WERI-Rb-1 (cell line): ENCODE measurements at regions not wholly inside any gene's neighbourhood (a gene's known extent, or its start where the extent isn't known, plus 50 kb on each side); places are given as distances from the start of the nearest gene placed in this dataset.

ENCODE experiments used
- DNase-seq: peaks from one replicate; pipeline ENCODE4 v3.0.0-alpha.2; 2020
- H3K27ac ChIP-seq: fragments of 250-450 bp; sonication (Bioruptor Pico); 2 replicates; pipeline ENCODE4 v1.5.1; 2020; ENCODE audit warnings: mild to moderate bottlenecking, moderate library complexity
- H3K27me3 ChIP-seq: fragments of 250-450 bp; sonication (Bioruptor Pico); 2 replicates; pipeline ENCODE4 v1.5.1; 2021; ENCODE audit warnings: mild to moderate bottlenecking, low read depth, moderate library complexity; ENCODE audit not compliant: insufficient read depth, severe bottlenecking
- H3K36me3 ChIP-seq: fragments of 250-450 bp; sonication (Bioruptor Pico); 2 replicates; pipeline ENCODE4 v1.5.1; 2020; ENCODE audit warnings: mild to moderate bottlenecking, moderate library complexity
- H3K4me3 ChIP-seq: 2 replicates; pipeline ENCODE4 v1.5.1; 2011; ENCODE audit warnings: low read depth, mild to moderate bottlenecking, control low read depth, low read length
- H3K9me3 ChIP-seq: fragments of 250-450 bp; sonication (Bioruptor Pico); 2 replicates; pipeline ENCODE4 v1.5.1; 2021; ENCODE audit warnings: mild to moderate bottlenecking, moderate library complexity; ENCODE audit not compliant: severe bottlenecking
- TF ChIP-seq, protein P1 (sequence below): IDR thresholded peaks from 2 replicates; pipeline ENCODE4 v1.5.1; 2011; ENCODE audit warnings: low read depth, mild to moderate bottlenecking, control low read depth, inconsistent platforms, low read length

DNA sequence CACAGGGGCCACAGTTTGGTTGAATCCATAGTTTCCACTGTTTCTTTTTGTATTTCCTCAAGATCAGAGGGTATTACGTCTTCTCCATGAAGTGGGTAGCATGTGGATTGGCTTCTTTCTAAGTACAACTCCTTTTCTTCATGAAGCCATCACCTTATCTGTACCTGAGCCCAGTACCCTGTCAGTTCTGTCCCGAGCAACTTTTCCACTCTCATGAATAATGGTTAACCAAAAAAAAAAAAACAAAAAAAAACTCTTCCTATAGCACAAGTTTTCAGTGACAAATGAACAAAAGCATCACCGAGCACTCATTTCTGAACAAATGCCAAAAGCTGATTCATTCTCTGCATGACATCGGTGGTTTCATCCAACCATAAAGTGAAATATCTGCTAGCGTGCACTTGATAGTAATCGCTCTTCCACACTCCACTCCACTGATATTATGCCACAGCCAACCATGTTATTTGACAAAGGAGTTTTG, 53.0 kb upstream of the CCDC150 start:
- no peaks in the 10 kb centered on the region for H3K9me3 ChIP-seq
- H3K27ac ChIP-seq, result no peak overlapping the region
- no peak overlapping the region for H3K4me3 ChIP-seq

DNA sequence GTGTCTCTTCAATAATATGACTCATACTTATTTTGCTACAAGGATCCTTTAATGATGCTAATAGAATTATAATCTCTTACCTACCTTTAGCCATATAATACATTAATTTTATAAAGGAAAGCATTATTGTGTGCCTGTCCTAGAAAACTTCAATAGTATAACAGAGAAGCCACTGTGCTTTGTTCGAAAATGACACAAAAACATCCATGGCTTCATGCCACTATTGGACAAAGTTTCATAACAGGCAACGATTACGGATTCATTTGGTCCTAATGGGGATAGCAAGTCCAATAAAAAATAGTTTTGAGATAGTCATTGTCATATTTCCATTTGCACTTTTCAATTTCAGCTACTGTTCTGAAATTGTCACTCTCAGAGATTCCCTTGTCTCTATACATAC, 52.5 kb upstream of the CCDC150 start:
- H3K27ac ChIP-seq, result no peak overlapping the region
- H3K27me3 ChIP-seq, result no peaks in the 10 kb centered on the region
- H3K4me3 ChIP-seq, result no peak overlapping the region
- DNase-seq, result no peak
- no peaks in the 10 kb centered on the region for H3K36me3 ChIP-seq
- no peaks in the 10 kb centered on the region for H3K9me3 ChIP-seq
- TF ChIP-seq, protein P1, sequence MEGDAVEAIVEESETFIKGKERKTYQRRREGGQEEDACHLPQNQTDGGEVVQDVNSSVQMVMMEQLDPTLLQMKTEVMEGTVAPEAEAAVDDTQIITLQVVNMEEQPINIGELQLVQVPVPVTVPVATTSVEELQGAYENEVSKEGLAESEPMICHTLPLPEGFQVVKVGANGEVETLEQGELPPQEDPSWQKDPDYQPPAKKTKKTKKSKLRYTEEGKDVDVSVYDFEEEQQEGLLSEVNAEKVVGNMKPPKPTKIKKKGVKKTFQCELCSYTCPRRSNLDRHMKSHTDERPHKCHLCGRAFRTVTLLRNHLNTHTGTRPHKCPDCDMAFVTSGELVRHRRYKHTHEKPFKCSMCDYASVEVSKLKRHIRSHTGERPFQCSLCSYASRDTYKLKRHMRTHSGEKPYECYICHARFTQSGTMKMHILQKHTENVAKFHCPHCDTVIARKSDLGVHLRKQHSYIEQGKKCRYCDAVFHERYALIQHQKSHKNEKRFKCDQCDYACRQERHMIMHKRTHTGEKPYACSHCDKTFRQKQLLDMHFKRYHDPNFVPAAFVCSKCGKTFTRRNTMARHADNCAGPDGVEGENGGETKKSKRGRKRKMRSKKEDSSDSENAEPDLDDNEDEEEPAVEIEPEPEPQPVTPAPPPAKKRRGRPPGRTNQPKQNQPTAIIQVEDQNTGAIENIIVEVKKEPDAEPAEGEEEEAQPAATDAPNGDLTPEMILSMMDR, result no peak

More for the DNA sequence above, 53.0 kb upstream of the CCDC150 start:
- Histone ChIP-seq H3K27me3 (no peaks in the 10 kb centered on the region), H3K36me3 (no peaks in the 10 kb centered on the region)
- DNase-seq, result no peak
- TF ChIP-seq, protein P1, result no peak

DNA sequence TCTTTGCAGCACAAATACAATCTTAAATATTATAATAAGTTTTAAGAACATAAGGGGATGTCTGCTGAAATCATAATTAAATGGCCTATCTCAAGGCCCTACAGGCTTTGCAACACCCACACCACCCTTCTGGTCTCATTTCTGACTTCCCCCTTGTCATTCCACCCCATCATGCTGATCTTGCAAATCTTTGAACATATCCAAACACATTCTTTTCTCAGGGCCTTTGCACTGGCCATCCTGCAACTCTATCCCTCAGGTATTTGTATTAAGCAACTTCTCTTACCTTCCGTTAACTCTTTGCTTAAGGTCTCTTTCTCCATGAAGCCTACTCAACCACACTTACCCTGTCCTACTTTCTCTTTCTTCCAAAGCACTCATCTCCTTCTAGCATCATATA, 51.8 kb upstream of the CCDC150 start:
- Histone ChIP-seq H3K27me3 (no peaks in the 10 kb centered on the region), H3K27ac (no peak overlapping the region), H3K4me3 (no peak overlapping the region), H3K9me3 (no peaks in the 10 kb centered on the region), H3K36me3 (no peaks in the 10 kb centered on the region)
- no peak for DNase-seq
- TF ChIP-seq, protein P1, result no peak

DNA sequence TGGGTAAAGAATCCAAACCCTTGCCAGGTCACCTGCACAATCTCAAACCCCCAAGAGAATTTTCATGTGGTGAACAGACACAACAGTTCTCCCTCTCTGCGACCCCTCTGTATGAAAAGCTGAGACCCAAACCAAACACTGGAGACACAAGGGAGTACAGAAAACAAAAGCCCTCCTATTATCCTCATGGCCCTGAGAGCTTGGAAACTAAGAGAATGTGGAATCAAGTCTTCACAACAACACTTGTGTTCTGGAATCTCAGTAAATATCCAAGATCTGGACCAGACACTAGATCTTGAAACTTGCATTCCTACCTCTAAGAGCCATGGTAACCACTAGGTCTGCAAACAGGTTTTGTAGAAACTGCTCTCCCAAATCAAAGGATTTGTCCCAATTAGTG, 50.1 kb upstream of the CCDC150 start:
- TF ChIP-seq, protein P1, result no peak
- Histone ChIP-seq H3K27ac (no peak overlapping the region), H3K27me3 (no peaks in the 10 kb centered on the region), H3K9me3 (no peaks in the 10 kb centered on the region), H3K4me3 (no peak overlapping the region), H3K36me3 (no peaks in the 10 kb centered on the region)
- DNase-seq, result no peak
